ENCODE measurements at regions not wholly inside any gene's neighbourhood (a gene's known extent, or its start where the extent isn't known, plus 50 kb on each side); places are given as distances from the start of the nearest gene placed in this dataset.

DNA sequence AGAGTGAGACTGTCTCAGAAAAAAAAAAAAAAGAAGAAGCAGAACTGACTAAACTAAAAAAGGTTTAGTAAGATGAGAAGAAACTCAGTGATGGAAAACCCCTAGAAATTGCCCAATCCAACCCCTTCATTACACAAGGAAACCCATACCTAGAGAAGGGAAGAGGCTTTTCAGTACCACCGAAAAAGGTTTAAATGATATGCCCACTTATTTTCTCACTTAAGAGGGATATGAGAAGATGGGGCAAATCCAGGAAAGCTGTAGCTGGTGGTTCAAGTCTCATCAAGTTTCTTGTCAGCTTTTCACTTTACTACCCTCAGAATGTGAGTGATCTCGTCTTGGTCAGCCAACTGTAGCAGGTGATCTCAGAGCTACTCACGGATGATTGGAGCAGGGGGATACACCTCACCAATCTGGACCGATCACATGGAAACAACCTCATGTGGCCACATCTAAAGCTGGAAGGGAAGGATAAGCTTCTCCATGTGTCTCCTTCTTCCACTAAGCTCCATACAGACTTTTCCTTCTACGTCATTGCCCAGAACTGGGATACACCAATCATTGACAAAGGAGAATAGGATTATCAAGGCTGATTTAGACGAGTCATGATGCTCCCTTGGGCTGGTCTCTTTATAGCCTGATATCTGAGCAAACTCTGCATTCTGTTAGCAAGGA lies 126.7 kb upstream of the POU3F1 start:
- TF ChIP-seq CTCF (IDR thresholded peaks at IDR 0.05; ENCODE audit: low read length) (no peak), EZH2 (IDR thresholded peaks at IDR 0.05; ENCODE audit: borderline replicate concordance, low read length) (no peak)

Data from OCI-LY1 (cell line).